ENCODE measurements at regions not wholly inside any gene's neighbourhood (a gene's known extent, or its start where the extent isn't known, plus 50 kb on each side); places are given as distances from the start of the nearest gene placed in this dataset.

DNA sequence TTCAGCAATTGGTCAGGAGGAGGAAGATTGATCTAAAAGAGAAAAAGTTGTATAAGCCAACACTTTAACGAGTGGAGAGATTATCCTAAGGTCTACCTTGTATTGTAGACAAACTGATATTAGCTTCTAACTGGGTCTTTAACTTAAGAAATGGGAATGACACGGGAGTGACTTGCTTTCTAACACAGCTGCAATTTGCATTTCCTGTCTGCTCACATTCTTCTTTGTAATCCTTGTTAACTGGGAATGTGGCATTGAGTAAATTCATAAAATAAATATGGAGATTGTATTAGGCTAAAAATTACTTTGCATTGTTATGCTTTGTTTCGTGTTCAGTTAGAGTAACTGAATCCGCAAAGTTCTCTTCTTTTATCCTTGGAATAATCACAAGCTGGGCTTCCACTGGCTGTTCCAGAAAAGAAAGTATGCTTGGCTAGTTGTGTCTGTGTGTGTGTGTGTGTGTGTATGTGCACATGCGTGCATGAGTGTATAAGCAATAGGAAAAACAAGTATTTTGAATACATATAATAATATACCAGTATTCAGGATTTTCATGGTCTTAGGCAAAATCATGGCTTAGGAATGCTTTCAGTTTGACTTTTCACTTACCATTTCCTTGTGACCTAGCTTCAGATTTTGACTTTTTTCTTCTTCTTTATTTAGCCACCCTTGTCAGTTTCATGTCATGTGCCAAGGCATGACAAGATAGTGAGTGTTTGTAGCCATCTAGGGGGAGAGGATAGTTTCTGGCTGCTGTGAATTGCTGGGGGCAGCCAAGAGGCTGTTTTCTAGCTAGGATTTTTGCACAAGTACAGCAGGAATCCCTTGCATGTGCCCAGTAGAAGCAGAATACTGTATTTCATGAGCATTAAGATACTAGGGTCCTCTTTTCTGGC lies 54.5 kb upstream of the FZD8 start:
- H3K4me1 ChIP-seq = peaks cover 0 to 19% (median 0%) of the 10 kb centered on the region in 9 donors
- no peaks in the 10 kb centered on the region for H3K36me3 ChIP-seq
- H3K27me3 ChIP-seq = no peaks in the 10 kb centered on the region
- intact Hi-C loops (cut with DNase I) = no loop called here
- H3K4me3 ChIP-seq = no peak overlapping the region
- H3K27ac ChIP-seq = no peak overlapping the region
- TF ChIP-seq, protein P1, sequence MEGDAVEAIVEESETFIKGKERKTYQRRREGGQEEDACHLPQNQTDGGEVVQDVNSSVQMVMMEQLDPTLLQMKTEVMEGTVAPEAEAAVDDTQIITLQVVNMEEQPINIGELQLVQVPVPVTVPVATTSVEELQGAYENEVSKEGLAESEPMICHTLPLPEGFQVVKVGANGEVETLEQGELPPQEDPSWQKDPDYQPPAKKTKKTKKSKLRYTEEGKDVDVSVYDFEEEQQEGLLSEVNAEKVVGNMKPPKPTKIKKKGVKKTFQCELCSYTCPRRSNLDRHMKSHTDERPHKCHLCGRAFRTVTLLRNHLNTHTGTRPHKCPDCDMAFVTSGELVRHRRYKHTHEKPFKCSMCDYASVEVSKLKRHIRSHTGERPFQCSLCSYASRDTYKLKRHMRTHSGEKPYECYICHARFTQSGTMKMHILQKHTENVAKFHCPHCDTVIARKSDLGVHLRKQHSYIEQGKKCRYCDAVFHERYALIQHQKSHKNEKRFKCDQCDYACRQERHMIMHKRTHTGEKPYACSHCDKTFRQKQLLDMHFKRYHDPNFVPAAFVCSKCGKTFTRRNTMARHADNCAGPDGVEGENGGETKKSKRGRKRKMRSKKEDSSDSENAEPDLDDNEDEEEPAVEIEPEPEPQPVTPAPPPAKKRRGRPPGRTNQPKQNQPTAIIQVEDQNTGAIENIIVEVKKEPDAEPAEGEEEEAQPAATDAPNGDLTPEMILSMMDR (IDR thresholded peaks at IDR 0.05) = no peak
- no peaks in the 10 kb centered on the region for H3K9me3 ChIP-seq
- no peak for ATAC-seq
- WGBS, 2 donors = 54 to 59% methylated on average over 5 of the region's 5 CpGs
- DNase-seq = no peak

DNA sequence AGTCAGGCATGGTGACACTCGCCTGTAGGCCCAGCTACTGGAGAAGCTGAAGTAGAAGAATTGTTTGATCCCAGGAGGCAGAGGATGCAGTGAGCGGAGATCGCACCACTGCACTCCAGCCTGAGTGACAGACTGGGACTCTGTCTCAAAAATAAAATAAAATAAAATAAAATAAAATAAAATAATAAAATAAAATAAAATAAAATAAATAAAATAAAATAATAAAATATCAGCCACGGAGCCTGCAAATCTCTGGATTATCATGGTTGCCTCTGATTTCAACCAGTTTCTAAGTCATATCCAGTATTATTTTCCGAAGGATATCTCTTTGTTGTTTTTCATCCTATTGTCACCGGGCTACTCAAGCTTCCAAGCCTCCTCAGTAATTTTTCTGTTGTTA lies 51.7 kb upstream of the FZD8 start:
- intact Hi-C loops (cut with DNase I) = no loop called here
- peaks cover 0 to 12% (median 0%) of the 10 kb centered on the region in 9 donors for H3K4me1 ChIP-seq
- no peak for ATAC-seq

More for the DNA sequence above, 51.7 kb upstream of the FZD8 start:
- WGBS, 2 donors = 96 to 98% methylated on average over 6 of the region's 6 CpGs
- no peak for DNase-seq
- Histone ChIP-seq H3K27me3 (no peaks in the 10 kb centered on the region), H3K4me3 (no peak overlapping the region), H3K36me3 (no peaks in the 10 kb centered on the region), H3K9me3 (no peaks in the 10 kb centered on the region), H3K27ac (no peak overlapping the region)
- TF ChIP-seq, protein P1 (IDR thresholded peaks at IDR 0.05) = no peak

Measured in heart right ventricle (tissue), 16 donors.